ENCODE measurements at regions not wholly inside any gene's neighbourhood (a gene's known extent, or its start where the extent isn't known, plus 50 kb on each side); places are given as distances from the start of the nearest gene placed in this dataset.

- Mint-ChIP-seq H3K27ac (no peak overlapping the region), H3K4me3 (no peak overlapping the region), H3K27me3 (ENCODE audit: low read depth) (no peaks in the 10 kb centered on the region), H3K9me3 (peaks cover 0 to 2% of the 10 kb centered on the region in 2 experiments; a peak in 1 of 5 replicates), H3K36me3 (ENCODE audit: insufficient read depth in 1 of 3, low read depth in 3 of 3) (peaks cover 0 to 6% (median 2%) of the 10 kb centered on the region in 3 experiments; a peak in 2 of 7 replicates), H3K4me1 (no peaks in the 10 kb centered on the region)
- Histone ChIP-seq H3K79me1 (ENCODE audit: insufficient read depth, low read depth, low read length, poor library complexity, severe bottlenecking) (no peaks in the 10 kb centered on the region), H2BK20ac (ENCODE audit: low read depth, low read length, poor library complexity, severe bottlenecking) (no peak overlapping the region), H3K14ac (ENCODE audit: insufficient read depth, low read length) (no peak overlapping the region), H4K5ac (ENCODE audit: insufficient read length, low read depth, low read length) (no peak overlapping the region), H3K23me2 (ENCODE audit: insufficient read length, low read depth, low read length, poor library complexity, severe bottlenecking) (no peaks in the 10 kb centered on the region), H3T11ph (ENCODE audit: low read length) (no peak overlapping the region), H3K56ac (ENCODE audit: insufficient read length, low read depth, low read length) (no peak overlapping the region), H3K4me1 (ENCODE audit: insufficient read depth, low read length) (no peaks in the 10 kb centered on the region), H2BK12ac (ENCODE audit: insufficient read length, low read depth, low read length) (no peak overlapping the region), H4K8ac (replicated peaks; ENCODE audit: insufficient read length, low read depth, low read length) (no peak overlapping the region), H2BK5ac (ENCODE audit: insufficient read length, low read length) (no peak overlapping the region), H3K27me3 (ENCODE audit: insufficient read depth, low read length) (no peaks in the 10 kb centered on the region), H3K9ac (ENCODE audit: extremely low read depth, insufficient read length, low read length) (no peak overlapping the region), H2BK120ac (ENCODE audit: low read depth, low read length, poor library complexity, severe bottlenecking) (no peak overlapping the region), H4K20me1 (ENCODE audit: control insufficient read depth, insufficient read depth, insufficient read length) (no peaks in the 10 kb centered on the region), H3K4ac (ENCODE audit: low read depth, low read length) (no peak overlapping the region), H3K23ac (ENCODE audit: insufficient read length, low read depth, low read length) (no peak overlapping the region), H2BK15ac (ENCODE audit: low read depth, low read length) (no peak overlapping the region), H3K79me2 (ENCODE audit: insufficient read depth, low read length) (no peaks in the 10 kb centered on the region), H3K27ac (ENCODE audit: insufficient read length, low read depth, low read length) (no peak overlapping the region), H4K91ac (ENCODE audit: insufficient read length, low read depth, low read length) (no peak overlapping the region), H2AFZ (ENCODE audit: low read length) (no peak overlapping the region), H3K18ac (ENCODE audit: insufficient read length, low read depth, low read length) (no peak overlapping the region), H3K4me2 (ENCODE audit: insufficient read depth, insufficient read length, low read length) (no peak overlapping the region), H2AK5ac (ENCODE audit: insufficient read length, low read length) (no peak overlapping the region), H3K9me3 (ENCODE audit: control insufficient read depth, low read depth, low read length) (no peaks in the 10 kb centered on the region)
- no peak for TF ChIP-seq CTCF (conservative IDR thresholded peaks at IDR 0.05)
- WGBS (ENCODE audit: extremely low coverage, insufficient read length, low lambda C conversion rate): no CpG with 5 or more reads among the region's 2 CpGs
- no peak for DNase-seq
These were observed 623.8 kb upstream of the NXPH2 start for GRCh38 chr2:139403948-139404347.
